ENCODE measurements at regions not wholly inside any gene's neighbourhood (a gene's known extent, or its start where the extent isn't known, plus 50 kb on each side); places are given as distances from the start of the nearest gene placed in this dataset.

DNA sequence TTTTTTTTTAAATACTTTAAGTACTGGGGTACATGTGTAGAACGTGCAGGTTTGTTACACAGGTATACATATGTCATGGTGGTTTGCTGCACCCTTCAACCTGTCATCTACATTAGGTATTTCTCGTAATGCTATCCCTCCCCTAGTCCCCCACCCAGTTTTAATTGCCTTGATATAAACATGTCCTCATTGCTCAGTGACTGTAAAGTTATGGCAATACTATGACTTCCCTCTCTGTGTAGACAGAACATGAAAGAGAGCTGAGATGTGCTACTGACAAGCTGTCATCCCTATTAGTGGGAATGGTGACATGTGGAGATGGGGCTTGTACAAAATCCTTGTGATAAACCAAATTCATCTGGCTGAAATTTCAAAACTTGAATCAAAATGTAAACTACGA is 449.7 kb upstream of the TRIB2 start:
- no peak for DNase-seq

DNA sequence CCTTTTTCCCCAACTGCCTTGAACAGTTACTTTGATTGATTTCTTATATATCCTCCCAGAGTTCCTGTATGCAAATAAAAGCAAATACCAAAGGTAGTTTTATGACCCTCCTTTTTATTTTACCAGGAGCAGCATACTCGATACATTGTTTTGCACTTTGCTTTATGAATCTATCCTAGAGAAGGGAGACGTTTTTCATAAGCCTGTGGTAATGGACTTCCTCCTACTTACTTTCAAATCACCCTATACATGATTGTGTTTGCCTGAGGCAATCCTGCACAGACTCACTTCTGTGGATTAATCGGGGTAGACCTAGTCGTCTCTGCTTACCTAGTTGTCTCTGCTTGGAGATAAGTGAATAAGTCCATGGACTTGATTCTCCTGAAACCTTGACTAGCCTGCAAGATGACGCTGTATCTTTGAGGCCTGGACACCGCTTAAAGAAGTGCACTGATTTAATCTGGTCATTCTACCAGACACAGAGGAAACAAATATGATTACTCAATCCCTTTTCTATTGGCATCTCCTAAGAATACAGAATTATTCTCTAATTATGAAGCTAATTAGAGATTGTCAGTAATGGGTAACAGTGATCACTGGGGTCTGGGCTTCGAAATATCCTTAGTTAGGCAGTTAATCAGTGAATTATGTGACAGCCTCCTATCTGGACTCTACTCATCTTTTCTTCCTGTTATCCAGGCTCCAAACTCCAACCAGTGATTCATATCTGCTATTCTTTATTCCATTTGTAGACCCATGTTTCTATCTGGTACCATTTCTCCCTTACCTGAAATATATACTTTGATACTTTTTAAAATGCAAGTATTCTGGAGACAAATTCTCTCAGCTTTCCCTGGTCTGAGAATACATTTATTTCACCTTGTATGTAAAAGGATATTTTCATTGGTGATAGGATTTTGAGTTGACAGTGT is 447.4 kb upstream of the TRIB2 start:
- DNase-seq: no peak

DNA sequence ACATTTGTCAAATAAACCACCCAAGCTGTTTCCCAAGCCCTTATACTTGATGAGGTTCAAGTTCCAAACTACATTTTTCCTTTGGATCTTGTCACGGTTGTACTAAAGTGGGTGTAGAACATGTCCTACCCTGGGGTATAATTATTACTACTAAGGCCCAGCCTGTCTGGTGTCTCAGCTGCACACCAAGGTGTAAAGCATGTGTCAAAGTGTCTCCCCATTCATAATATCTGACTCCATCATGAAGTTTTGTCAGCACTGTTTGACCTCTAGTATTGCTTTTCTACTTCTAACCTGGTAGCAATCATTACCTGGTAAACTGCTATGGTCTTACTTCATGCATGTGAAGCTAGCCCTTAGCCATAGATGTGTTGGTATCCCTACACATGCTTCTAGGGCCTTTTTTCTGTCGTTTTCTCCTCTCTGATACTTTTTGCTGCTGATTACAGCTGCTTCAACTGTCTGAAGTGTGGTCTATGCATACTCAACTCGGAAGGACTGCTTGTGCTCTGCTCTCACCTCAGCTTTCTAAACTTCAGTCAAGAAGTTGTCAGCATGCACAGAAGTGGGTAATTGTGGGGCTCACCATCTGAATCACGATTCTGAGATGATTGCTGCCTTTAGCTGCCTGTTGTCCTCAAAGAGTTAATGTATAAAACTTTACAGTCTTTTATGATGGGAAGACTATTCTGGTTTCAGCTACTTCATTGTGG is 445.7 kb upstream of the TRIB2 start:
- peak; percentile 26 for DNase-seq

DNA sequence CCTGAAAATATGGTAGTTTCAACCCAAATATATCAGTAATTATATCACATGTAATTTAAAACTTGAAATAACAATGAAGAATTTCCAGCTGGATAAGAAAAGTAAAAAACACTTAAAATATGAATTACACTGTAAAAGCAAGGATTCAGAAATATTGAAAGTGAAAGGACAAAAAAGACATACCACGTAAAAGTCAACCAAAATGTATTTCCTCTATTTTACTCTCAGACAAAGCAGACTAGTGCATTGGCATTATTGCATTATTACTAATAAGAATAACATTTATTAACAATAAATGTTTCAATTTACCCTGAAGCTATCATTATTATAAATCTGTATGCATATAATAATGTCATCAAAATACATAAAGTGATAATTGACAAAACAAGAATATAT is 445.1 kb upstream of the TRIB2 start:
- DNase-seq: no peak

DNA sequence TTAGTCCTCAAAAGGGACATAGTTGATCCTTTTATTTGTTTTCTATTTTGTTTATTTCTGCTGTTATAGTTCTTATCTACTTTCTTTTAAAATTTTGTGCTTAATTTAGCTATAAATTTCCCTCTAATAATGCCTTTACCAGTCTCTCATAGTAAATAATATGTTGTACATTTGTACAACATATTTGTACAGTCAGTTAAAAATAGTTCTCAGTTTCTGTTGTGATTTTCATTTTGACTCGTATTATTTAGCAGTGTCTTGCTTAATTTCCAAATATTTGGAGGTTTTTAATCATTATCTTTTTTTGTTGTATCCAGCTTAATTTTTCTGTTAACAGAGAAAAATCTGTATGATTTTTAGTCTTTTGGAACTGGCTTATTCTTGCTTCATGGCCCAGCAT is 443.6 kb upstream of the TRIB2 start:
- no peak for DNase-seq

DNA sequence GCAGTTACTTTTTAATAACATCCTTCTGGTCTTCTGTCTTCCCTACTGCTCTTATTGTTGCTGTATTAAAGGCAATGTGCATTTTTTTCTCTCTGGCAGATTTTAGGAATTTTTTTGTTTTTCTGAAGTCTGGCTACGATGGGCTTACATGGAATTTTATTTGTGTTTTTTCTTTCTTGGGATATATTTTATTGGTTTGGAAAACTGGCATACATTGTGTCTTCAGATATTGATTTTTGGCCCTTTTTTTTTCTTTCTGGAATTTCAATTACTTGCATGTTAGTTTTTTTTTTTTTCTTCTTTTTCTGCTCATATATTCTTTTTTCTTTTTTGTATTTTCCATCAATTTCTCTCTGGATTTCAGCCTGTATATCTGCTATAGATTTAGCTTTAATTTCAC is 442.1 kb upstream of the TRIB2 start:
- DNase-seq: no peak

DNA sequence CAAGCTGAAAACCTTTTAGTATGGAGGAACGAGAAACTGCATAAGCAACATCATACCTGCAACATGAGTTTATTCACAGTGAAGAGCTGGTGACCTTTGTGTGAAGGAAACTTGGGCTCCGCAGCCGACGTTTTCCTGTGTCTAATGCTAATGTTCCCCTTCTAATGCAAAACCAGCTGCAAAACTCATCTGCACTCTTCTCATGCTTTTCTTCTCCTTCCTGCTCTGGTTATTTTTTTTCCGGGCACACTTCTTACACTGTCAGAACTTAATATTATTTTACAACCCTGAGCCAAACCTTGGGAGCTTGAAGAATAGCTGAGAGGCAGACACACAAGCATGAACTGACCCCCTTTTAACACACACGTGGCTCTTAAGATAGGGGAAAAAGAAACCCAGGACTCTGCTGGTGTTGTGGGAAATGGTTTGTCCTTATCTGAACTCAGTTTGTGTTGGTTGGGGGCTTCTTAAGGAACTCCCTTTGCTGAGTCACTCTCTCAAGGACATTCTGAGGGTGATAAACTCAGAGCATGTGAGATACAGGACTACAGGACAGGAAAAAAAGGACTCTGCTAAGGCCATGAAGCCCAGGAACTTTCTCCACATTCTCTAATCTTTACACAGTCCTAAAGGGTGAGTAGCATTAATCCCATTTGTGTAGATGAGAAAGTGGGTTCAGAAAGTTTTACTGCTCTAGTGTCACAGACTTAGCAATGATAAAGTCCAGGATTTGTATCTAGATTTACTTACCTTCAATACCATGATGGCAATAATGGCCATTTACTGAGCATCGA is 439.3 kb upstream of the TRIB2 start:
- no peak for DNase-seq

DNA sequence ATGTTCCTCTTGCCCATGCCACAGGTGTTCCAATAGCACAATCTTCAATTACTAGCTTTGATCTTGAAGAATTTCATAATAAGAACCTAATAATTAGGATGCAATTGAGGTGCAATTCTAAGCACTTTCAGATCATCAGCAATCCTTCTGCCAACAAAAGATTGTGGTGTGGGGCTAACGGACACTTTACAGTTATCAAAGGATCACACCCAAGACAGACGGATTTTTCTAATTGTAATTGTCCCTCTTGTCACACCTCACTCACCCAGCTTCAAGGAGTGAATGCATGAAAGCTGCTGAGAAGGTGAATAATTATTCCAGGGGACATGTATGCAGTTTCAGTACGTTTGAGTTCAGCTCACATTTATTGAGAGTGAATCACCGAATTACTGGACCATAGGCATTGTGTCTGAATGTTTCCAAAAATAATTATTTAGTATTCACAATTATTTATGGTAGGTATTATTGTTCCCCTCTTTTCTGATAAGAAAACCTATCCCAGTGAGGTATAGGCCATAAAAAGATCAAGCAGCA is 438.5 kb upstream of the TRIB2 start:
- DNase-seq: no peak

DNA sequence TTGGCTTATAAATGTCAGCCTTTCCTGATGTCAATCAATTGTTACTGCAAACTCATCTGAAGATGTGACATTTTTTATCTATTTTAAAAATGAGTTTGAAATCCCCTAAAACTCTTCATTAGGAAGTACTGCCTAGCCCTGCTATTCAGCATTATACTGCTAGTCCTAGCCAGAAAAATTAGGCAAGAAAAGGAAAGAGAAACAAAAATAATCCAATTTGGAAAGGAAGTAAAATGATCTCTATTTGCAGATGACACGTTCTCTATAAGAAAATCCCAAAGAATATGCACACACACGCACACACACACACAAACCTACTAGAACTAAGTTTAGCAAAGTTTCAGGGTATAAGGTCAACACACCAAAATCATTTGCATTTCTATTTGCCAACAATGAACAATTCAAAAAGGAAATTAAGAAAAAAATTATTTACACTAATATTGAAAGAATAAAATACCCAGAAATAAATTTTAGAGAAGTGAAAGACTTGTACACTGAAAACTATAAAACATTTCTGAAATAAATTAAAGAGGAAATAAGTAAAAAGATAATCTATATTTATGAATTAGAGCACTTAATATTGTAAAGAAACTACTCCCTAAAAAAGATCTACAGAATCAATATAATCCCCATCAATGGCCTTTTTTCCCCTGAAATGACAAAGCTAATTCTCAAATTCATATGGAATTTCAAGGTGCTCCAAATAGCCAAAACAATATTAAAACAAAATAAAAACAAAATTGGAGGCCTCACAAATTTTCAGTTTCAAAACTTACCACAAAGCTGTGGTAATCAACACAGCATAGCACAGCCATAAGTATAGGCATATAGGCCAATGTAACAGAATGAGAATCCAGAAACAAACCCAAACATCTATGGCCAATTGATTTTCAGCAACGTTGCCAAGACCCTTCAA is 433.7 kb upstream of the TRIB2 start:
- DNase-seq: no peak

DNA sequence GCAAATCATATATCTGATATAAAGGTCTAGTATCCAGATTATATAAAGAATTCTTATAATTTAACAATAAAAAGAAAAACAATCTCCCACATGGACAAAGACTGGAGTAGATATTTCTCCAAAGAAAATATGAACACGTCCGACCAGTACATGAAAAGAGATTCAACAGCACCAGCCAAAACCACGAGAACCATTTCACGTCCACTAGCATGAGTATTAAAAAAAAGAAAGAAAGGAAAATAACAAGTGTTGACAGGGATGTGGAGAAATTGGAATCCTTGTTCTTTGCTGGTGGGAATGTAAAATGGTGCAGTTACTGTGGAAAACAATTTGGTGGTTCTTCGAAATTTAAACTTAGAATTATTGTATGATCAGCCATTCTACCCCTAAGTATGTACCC is 432.7 kb upstream of the TRIB2 start:
- DNase-seq: no peak

DNA sequence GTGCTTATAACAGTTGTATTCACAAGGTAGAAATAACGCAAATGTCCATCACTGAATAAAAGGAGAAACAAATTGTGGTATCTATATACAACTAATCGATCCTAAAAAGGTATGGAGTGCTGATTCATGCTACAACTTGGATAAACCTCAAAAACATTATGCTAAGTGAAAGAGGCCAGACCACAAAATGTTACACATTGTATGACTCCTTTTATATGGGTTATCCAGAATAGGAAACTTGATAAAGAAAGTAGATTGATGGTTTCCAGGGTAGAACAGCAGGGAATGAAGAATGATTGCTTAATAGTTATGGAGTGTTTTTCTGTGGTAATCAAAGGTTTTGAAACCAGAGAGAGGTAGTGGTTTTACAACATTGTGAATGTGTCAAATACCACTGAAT is 432.2 kb upstream of the TRIB2 start:
- DNase-seq: no peak

DNA sequence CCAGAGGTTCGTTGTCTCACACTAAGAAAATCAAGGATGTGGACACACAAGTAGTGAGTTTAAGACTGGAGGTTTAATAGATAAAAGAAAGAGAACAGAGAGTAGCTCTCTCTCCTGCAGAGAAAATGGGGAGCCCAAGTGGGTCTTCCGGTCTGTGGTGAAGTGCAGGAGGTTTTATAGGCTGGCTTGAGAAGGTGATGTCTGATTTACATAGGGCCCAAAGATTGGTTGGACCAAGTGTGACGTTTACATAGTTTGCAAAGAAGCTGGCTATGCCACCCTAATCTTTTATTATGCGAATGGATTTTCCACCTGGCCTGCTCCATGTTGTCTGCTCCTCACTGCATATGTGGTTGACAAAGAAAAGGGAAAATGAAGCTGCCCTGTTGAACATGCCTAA is 430.4 kb upstream of the TRIB2 start:
- DNase-seq: no peak

DNA sequence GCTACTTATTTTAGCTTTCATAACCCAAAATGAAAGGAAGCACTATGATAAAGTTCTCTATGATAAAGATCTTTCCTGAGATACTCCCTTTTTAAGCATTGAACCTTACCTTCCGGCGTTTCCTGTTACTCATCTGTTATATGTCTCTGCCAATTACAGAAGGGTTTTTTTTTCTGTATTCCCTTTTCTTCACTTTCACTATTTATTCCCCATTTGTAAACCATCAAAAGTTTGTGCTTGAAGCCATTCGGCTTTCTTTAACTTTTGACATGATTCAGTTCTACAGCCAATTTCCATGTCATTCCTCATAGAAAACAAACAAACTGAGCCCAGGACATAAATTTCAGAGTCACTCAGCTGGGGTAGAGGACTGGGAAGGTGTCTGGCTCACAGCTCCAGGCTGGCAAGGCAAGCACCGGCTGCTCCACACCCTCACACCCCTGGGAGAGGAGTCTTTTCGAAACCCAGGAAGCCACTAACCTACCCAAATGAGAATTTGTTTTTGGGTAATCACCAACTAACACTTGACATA is 429.4 kb upstream of the TRIB2 start:
- DNase-seq: no peak

DNA sequence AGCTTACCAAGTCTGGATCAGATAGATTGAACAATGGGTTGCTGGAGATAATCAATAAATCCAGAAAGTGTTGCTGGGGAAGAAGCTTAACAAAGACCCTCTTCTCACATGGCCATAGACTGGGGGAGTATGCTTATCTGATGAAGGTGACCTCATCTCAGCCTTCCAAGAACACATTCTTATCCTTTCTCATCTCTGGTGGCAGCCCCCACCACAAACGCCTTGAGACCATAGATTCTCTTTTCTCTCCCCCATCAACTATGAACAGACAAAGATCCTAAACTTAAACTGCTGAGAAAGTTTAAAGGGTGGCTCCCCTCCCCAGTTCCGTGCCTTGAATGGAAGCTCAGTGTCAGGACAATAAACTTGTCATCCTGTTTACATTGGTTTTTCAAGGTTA is 428.7 kb upstream of the TRIB2 start:
- no peak for DNase-seq

DNA sequence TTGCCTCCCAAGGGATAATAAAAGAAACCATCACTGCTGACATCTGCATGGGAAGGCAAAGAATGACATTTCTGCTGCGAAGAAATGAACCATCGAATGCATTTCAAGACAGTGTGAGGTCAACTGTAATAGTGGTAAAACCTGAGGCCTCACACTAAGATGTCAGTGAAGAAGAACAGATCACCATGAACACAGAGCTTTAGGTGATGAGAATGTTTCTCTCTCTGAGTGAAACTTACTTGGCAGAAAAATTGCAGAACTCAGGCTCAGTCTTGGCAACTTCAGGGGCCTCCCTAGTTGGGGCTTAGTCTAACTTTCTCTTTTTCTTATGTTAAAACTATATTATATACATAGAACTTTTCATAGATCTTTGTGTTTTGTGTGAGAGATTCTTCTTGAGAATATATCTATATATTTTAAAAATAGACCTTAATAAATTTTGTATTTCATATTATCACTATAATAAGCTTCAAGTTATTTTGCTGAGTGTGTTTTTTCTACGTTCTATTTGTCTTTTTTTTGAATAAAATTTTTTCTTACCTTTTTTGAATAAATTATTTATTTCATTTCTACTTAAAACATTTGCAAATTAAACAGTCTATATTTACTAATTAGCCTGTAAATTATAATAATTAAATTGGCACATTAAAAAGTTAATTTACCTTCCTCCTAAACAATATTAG is 427.5 kb upstream of the TRIB2 start:
- DNase-seq: no peak

DNA sequence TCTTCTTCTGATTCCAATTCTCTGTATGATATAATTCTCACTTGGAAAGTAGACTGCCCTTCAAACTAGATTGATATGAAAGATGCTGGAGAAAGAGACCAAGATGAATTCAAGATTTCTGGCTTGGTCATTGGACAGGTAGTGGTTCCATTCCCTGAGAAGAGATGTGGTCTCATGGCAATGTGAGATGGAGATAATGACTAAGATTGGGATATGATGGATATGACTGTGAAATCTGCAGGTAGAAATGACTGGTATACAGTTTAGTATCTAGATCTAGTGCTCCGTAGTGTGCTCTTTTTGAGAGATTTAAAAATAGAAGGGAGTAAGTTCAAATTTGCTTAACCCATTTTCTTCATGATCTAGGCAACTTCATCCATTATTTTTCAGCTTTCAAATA is 425.4 kb upstream of the TRIB2 start:
- DNase-seq: no peak

DNA sequence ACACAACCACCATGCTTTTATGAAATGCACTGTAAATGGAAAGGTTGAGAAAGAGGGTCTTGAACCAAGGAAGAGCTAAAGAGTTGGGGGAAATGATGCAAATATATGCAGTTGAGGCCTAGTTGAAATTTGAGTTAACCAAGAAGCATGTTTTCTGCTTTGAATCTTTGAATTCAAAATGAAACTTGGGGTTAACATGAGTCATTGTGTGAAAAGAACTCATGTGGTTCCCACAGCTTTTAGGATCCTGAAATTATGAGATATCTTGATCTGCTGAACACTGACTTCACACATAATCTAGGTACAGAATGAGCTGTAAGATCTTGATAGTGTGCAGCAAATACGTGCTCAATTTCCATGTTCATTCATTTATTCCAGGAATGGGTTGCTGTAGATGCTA is 422.9 kb upstream of the TRIB2 start:
- DNase-seq: no peak

DNA sequence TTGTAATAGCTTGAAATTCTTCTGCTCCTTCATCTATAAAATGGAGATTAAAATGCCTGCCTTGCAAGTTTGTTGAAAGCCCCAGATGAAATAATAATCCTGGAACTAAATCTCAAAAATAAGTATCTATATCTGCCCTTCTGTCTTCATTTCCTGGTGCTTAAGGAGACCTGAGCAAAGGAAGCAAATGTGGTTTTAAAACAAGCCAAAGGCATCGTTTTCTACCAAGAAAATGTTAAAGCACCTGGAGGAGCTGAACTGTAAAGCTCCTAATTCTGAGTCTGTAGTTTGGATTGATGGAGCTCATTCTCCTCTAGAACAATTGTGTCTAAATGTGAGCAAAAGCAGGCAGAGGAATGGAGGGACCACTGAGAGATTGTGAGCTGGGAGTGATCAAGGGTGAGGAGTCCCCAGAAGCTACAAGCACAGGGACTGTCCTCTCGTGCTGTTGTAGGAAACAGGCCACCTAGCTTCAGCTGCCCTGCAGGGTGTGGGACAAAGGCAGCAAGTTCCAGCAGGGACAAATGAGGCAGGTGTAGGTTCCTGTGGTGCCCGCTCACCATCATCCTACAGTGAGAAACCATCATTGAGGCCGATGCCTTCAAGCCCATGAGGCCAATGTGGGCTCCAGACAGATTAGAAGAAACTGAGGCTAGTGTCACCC is 420.7 kb upstream of the TRIB2 start:
- DNase-seq: no peak

DNA sequence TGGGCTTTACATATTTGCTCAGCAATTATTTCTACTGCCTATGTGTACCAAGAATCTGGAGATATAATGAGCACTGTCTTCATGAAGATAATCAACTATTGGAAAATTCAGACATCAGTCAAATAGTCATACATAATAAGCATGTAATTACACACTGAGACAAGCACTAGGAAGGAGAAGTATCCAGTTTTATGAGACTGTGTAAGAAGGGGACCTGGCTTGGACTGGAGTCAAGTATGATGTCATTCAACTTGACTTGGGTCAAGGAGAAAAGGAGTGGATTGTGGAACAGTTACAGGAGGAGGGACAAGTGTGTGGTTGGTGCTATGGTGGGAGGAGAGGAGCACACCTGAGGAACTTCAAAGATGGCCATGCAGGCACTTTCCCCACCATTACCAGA is 419.8 kb upstream of the TRIB2 start:
- DNase-seq: no peak

DNA sequence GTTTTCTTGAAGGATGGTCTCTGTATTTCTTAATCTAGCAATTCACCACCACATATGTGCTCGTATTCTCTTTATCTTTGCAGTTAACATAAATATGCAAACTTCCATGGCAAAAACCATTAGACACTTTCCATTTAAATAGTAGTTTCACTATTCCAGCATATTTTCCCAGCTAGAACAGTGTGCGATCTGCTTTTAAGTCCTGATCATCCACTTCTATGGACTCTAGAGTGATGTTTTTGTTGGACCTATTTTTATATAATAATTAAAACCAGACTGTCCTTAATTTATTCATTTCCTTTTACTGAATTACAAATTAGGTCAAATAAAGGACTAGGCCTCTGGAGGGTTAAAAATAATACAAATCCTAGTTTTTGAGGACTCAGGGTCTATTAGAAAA is 418.4 kb upstream of the TRIB2 start:
- DNase-seq: no peak

DNA sequence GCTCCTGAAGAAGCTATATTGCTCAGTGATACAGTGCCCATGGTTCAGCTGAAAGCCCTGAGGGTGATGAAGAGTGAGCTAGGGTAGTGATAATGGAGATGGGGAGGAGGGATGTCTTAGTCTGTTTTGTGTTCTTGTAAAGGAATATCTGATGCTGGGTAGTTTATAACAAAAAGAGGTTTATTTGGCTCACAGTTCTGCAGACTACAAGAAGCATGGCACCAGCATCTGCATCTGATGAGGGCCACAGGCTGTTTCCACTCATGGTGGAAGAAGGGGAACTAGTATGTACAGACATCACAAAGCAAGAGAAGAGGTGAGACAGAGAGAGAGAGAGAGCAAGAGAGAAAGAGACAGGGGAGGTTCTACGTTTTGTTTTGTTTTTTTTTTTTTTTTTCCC is 417.3 kb upstream of the TRIB2 start:
- DNase-seq: no peak
